C4-2B (cell line): ENCODE measurements at regions not wholly inside any gene's neighbourhood (a gene's known extent, or its start where the extent isn't known, plus 50 kb on each side); places are given as distances from the start of the nearest gene placed in this dataset.
"Not testable (repeated sequence)": the region's sequence is repeated elsewhere in the genome, so short reads cannot be mapped to it uniquely, and the experiment has no call there.

Source experiments
- CTCF ChIP-seq: fragments of 450-650 bp; conservative IDR thresholded peaks from 2 replicates; pipeline ENCODE4 v1.5.1; 2017; ENCODE audit warnings: mild to moderate bottlenecking
- ZFX ChIP-seq: fragments of 450-650 bp; IDR thresholded peaks from 2 replicates; pipeline ENCODE4 v1.6.1; 2017

DNA sequence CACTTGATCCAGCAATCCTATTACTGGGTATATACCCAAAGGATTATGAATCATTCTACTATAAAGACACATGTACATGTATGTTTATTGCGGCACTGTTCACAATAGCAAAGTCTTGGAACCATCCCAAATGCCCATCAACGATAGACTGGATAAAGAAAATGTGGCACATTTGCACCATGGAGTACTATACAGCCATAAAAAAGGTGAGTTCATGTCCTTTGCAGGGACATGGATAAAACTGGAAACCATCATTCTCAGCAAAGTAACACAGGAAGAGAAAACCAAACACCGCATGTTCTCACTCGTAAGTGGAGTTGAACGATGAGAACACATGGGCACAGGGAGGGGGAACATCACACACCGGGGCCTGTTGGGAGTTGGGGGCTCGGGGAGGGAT lies 104.9 kb upstream of the MDFIC start:
- TF ChIP-seq CTCF, ZFX: not testable (repeated sequence)
